ENCODE measurements at regions not wholly inside any gene's neighbourhood (a gene's known extent, or its start where the extent isn't known, plus 50 kb on each side); places are given as distances from the start of the nearest gene placed in this dataset.
"Not testable (repeated sequence)": the region's sequence is repeated elsewhere in the genome, so short reads cannot be mapped to it uniquely, and the experiment has no call there.

DNA sequence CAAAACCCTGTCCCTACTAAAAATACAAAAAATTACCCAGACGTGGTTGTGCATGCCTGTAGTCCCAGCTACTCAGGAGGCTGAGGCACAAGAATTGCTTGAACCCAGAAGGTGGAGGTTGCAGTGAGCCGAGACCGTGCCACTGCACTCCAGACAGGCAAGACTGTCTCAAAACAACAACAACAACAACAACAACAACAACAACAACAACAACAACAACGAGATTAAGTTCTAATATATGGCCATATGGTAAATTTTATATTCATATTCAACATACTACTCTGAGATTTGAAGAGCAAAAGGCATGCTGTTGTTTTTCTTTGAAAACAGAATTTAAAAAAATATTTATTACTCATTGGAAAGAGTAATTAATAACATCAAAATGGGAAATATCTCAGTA lies 80.2 kb upstream of the CD28 start:
- not testable (repeated sequence) for TF ChIP-seq POLR2A (IDR thresholded peaks at IDR 0.05)
- TF ChIP-seq, protein P1, sequence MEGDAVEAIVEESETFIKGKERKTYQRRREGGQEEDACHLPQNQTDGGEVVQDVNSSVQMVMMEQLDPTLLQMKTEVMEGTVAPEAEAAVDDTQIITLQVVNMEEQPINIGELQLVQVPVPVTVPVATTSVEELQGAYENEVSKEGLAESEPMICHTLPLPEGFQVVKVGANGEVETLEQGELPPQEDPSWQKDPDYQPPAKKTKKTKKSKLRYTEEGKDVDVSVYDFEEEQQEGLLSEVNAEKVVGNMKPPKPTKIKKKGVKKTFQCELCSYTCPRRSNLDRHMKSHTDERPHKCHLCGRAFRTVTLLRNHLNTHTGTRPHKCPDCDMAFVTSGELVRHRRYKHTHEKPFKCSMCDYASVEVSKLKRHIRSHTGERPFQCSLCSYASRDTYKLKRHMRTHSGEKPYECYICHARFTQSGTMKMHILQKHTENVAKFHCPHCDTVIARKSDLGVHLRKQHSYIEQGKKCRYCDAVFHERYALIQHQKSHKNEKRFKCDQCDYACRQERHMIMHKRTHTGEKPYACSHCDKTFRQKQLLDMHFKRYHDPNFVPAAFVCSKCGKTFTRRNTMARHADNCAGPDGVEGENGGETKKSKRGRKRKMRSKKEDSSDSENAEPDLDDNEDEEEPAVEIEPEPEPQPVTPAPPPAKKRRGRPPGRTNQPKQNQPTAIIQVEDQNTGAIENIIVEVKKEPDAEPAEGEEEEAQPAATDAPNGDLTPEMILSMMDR (IDR thresholded peaks at IDR 0.05) = not testable (repeated sequence)

Measured in testis (tissue), 2 donors.